Spinal cord (tissue), 9 donors: ENCODE measurements at regions not wholly inside any gene's neighbourhood (a gene's known extent, or its start where the extent isn't known, plus 50 kb on each side); places are given as distances from the start of the nearest gene placed in this dataset.

Experiments
- DNase-seq, 6 donors: peaks; one replicate each; pipeline versions ENCODE4 v3.0.0 to v3.0.0-alpha.2; 2013 to 2015; ENCODE audit warnings: low spot score in 6 of 6, low read depth in 4 of 6
- H3K27ac ChIP-seq: one replicate; pipeline ENCODE4 v1.5.1; 2013; ENCODE audit warnings: low read depth, low read length, control low read depth
- H3K27me3 ChIP-seq: one replicate; pipeline ENCODE4 v1.6.1; 2013; ENCODE audit warnings: low read length; ENCODE audit not compliant: control insufficient read depth, insufficient read depth
- H3K36me3 ChIP-seq: one replicate; pipeline ENCODE4 v1.6.1; 2013; ENCODE audit warnings: low read length; ENCODE audit not compliant: control insufficient read depth, insufficient read depth
- H3K4me1 ChIP-seq: one replicate; pipeline ENCODE4 v1.6.1; 2013; ENCODE audit warnings: low read length; ENCODE audit not compliant: control insufficient read depth, insufficient read depth
- H3K4me3 ChIP-seq: one replicate; pipeline ENCODE4 v1.5.1; 2013; ENCODE audit warnings: low read depth, low read length, control low read depth
- H3K9me3 ChIP-seq: one replicate; pipeline ENCODE4 v1.6.1; 2013; ENCODE audit warnings: low read length; ENCODE audit not compliant: control insufficient read depth, insufficient read depth
- WGBS: methylation state at CpG from one replicate; pipeline ENCODE4 v1.1.5; 2013; ENCODE audit warnings: missing lambda C conversion rate; ENCODE audit not compliant: insufficient coverage; 5-methylcytosine and 5-hydroxymethylcytosine counted together
- donor health status: healthy.

DNA sequence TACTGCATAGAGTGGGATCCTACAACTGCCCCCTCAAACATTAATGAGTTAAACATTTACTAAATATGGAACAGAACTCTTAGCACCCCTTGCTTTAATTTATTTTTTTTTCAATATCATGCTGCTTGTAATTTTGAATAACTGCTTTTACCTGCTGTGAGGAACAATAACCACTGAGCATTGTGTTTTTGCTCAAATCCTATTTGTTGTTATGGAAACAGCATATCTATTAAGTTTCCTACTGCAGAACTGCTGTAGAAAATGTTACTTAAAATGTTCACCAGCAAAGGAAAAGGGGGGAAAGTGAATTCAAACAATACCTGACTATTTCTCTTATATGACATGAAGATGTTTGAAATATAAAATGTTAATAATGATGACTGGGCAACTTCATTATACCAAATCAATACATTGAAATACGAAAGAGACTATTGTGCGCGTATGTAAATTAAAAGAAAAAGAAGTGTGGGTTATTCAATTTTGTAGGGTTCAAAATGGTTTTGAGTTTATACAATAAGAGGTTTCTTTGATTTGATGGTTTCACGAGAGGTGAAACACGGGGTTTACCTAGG lies 1043.8 kb upstream of the NUDT12 start:
- peak in 4 of 6 donors; percentile 4 to 90 (median 4) for DNase-seq
- peaks cover 3% of the 10 kb centered on the region for H3K9me3 ChIP-seq
- H3K4me1 ChIP-seq = no peaks in the 10 kb centered on the region
- no peak overlapping the region for H3K4me3 ChIP-seq
- H3K27me3 ChIP-seq = no peaks in the 10 kb centered on the region
- H3K36me3 ChIP-seq = no peaks in the 10 kb centered on the region
- H3K27ac ChIP-seq = no peak overlapping the region
- no CpG with 5 or more reads among the region's 5 CpGs for WGBS

DNA sequence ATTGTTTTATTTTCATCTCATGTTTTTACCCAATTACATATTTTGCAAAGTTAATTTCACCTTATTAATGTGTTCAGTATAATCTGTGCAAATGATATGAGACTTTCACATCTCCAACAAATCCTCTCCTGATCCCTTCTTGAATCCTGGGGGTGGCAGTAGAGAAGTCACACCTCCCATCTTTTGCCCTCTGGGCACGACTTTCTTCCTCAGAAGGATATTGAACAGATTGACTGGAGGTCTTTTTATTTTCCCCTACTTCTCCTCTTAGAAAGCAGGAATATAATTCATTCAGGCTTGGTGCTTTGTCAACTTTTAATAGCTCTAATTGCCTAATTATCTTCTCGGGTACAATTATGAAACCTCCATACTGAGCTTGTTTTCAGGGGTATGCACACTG lies 1037.1 kb upstream of the NUDT12 start:
- Histone ChIP-seq H3K36me3 (no peaks in the 10 kb centered on the region), H3K9me3 (peaks cover 5% of the 10 kb centered on the region), H3K4me1 (no peaks in the 10 kb centered on the region), H3K27me3 (no peaks in the 10 kb centered on the region), H3K27ac (no peak overlapping the region), H3K4me3 (no peak overlapping the region)
- peak in 2 of 6 donors; percentile 13 to 57 for DNase-seq
- WGBS = no CpG with 5 or more reads among the region's 2 CpGs

- H3K4me1 ChIP-seq = no peaks in the 10 kb centered on the region
- H3K9me3 ChIP-seq = peaks cover 8% of the 10 kb centered on the region
- no peak for DNase-seq
- H3K27ac ChIP-seq = no peak overlapping the region
- no peaks in the 10 kb centered on the region for H3K27me3 ChIP-seq
- 38% methylated on average over 1 of the region's 1 CpG for WGBS
- no peaks in the 10 kb centered on the region for H3K36me3 ChIP-seq
- H3K4me3 ChIP-seq = no peak overlapping the region
Measured at GRCh38 chr5:104598285-104598684, 1035.7 kb upstream of the NUDT12 start.

DNA sequence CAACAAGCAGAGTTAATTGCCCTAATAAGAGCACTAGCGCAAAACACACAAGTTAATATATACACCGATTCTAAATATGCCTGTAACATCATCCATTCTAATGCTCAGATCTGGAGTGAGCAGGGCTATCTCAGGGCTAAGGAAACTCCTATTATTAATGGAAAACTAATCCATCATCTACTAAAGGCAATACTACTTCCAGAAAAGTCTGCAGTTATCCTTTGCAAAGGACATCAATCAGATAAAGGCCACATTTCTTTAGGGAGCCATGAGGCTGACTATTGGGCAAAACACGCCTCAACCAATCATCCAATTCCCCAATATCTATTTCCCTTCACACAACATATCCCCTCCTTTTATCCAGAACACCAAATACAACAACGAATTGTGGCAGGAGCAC lies 1032.3 kb upstream of the NUDT12 start:
- Histone ChIP-seq H3K9me3 (peaks cover 5% of the 10 kb centered on the region), H3K27me3 (no peaks in the 10 kb centered on the region)
- WGBS = 100% methylated on average over 2 of the region's 4 CpGs

GRCh38 chr5:104576677-104577076 lies 1014.1 kb upstream of the NUDT12 start:
- Histone ChIP-seq H3K4me3 (no peak overlapping the region), H3K27ac (no peak overlapping the region), H3K36me3 (no peaks in the 10 kb centered on the region), H3K27me3 (no peaks in the 10 kb centered on the region), H3K9me3 (no peaks in the 10 kb centered on the region), H3K4me1 (no peaks in the 10 kb centered on the region)
- no peak for DNase-seq
- WGBS = 88% methylated on average over 5 of the region's 5 CpGs

More for the DNA sequence above, 1032.3 kb upstream of the NUDT12 start:
- no peak for DNase-seq
- Histone ChIP-seq H3K27ac (no peak overlapping the region), H3K4me3 (no peak overlapping the region), H3K36me3 (no peaks in the 10 kb centered on the region), H3K4me1 (no peaks in the 10 kb centered on the region)

DNA sequence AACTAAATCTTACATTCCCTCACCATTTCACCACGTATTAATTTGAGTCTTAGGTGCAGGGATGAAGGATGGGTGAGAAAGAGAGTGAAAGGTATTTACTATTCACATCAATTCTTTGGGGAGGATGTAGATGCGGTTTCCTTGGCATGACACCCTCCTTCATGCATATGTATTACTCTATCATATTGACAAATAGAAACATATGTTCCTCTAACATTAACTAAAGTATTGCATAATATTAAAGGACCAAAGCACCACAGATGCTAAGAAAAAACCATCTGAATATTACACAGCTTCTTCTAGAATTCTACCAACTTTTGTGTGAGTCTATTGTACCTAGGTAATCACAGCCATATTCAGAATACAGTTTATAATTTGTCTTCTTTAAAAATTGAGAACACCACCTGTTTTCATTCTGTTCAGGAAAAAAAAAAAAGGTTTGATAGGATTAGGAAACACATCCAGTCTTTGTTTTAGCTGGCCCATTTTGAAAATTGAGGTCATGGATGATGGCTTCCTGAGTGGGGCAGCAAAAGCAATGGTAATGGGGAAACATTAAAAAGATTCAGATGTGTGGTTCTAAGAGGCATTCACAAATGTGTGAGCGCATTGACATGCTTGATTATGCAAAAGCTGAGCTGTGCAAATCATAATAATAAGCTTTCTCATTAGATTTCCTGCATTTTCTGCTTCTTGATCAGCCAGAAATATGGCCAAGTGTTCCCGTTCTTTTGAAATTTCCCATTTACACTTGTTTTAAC lies 1011.5 kb upstream of the NUDT12 start:
- Histone ChIP-seq H3K4me1 (no peaks in the 10 kb centered on the region), H3K9me3 (no peaks in the 10 kb centered on the region), H3K27me3 (no peaks in the 10 kb centered on the region), H3K27ac (no peak overlapping the region), H3K36me3 (no peaks in the 10 kb centered on the region), H3K4me3 (no peak overlapping the region)
- WGBS = no CpG with 5 or more reads among the region's 4 CpGs
- DNase-seq = peak in 2 of 6 donors; percentile 74 to 76

DNA sequence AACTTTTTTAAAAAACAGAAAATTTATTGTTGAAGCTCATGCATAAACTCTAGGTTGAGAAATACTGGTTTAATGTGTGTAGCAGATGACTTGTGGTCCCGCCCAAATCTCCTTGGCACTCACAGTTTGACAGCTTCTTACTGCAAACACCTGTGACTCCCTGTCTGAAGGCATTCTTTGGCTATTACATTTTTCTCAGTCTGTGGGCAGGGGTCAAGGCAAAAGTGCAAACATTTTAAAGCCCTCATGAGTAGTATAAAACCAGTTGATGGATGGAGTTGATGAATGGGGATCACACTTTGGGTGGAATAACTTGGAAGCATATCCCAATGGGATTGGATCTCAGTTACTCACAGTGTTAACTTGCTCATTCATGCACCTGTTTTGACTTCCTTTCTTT lies 1007.0 kb upstream of the NUDT12 start:
- H3K9me3 ChIP-seq = no peaks in the 10 kb centered on the region
- H3K27ac ChIP-seq = no peak overlapping the region
- DNase-seq = no peak
- no peaks in the 10 kb centered on the region for H3K27me3 ChIP-seq
- no peaks in the 10 kb centered on the region for H3K4me1 ChIP-seq
- no peak overlapping the region for H3K4me3 ChIP-seq
- H3K36me3 ChIP-seq = no peaks in the 10 kb centered on the region
- no CpG with 5 or more reads among the region's 1 CpG for WGBS

- Histone ChIP-seq H3K27me3 (no peaks in the 10 kb centered on the region), H3K4me3 (no peak overlapping the region), H3K4me1 (no peaks in the 10 kb centered on the region), H3K27ac (no peak overlapping the region), H3K9me3 (no peaks in the 10 kb centered on the region), H3K36me3 (no peaks in the 10 kb centered on the region)
- no CpG with 5 or more reads among the region's 4 CpGs for WGBS
- DNase-seq = peak in 1 of 6 donors; percentile 42
Measured at GRCh38 chr5:104564530-104564929, 1001.9 kb upstream of the NUDT12 start.

DNA sequence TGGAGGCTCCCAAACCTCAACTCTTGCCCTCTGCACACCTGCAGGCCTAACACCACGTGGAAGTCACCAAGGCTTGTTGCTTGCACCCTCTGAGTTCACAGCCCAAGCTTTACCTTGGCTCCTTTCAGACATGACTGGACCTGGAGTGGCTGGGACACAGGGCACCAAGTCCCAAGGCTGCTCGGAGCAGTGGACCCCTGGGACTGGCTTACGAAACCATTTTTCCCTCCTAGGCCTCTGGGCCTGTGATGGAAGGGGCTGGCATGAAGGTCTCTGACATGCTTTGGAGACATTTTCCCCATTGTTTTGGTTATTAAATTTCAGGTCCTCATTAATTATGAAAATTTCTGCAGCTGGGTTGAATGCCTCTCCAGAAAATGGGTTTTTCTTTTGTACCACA lies 994.4 kb upstream of the NUDT12 start:
- H3K27me3 ChIP-seq = no peaks in the 10 kb centered on the region
- H3K4me3 ChIP-seq = no peak overlapping the region
- no peaks in the 10 kb centered on the region for H3K9me3 ChIP-seq
- H3K36me3 ChIP-seq = no peaks in the 10 kb centered on the region
- H3K27ac ChIP-seq = no peak overlapping the region
- no peaks in the 10 kb centered on the region for H3K4me1 ChIP-seq
- WGBS = 68% methylated on average over 3 of the region's 3 CpGs
- DNase-seq = no peak

GRCh38 chr5:104551628-104552027 lies 989.0 kb upstream of the NUDT12 start:
- no CpG with 5 or more reads among the region's 3 CpGs for WGBS
- DNase-seq = no peak
- H3K4me3 ChIP-seq = no peak overlapping the region
- H3K9me3 ChIP-seq = no peaks in the 10 kb centered on the region
- no peak overlapping the region for H3K27ac ChIP-seq
- H3K27me3 ChIP-seq = no peaks in the 10 kb centered on the region
- no peaks in the 10 kb centered on the region for H3K4me1 ChIP-seq
- H3K36me3 ChIP-seq = no peaks in the 10 kb centered on the region
